H1 (cell line): ENCODE measurements at regions not wholly inside any gene's neighbourhood (a gene's known extent, or its start where the extent isn't known, plus 50 kb on each side); places are given as distances from the start of the nearest gene placed in this dataset.

ENCODE experiments used
- CTCF ChIA-PET: fragments of 300-600 bp; sonication (Branson Sonifier 250); formaldehyde crosslinking; loops from one replicate; lab custom pipeline; 2021; ENCODE audit not compliant: partially characterized antibody; lab: Charles Lee
- POLR2A ChIA-PET: fragments of 300-600 bp; sonication (Branson Sonifier 250); formaldehyde crosslinking; loops from one replicate; lab custom pipeline; 2021; ENCODE audit warnings: inconsistent platforms; ENCODE audit not compliant: partially characterized antibody; lab: Charles Lee
- DNase-seq, 2 experiments: peaks; one replicate each; pipeline versions ENCODE4 v3.0.0 to v3.0.0-alpha.2; 2010 to 2022; ENCODE audit warnings: low spot score in 2 of 2, low read depth in 1 of 2, mixed read lengths in 1 of 2
- FAIRE-seq: peaks from 2 replicates; lab custom pipeline; 2011; peaks lifted over from hg19 to GRCh38; lab: Jason Lieb, UNC
- H2AFZ ChIP-seq: 2 replicates; pipeline ENCODE4 v1.8.1; 2012; ENCODE audit warnings: low read length, inconsistent platforms
- H2AK5ac ChIP-seq: 2 replicates; pipeline ENCODE4 v1.6.1; 2013; ENCODE audit warnings: low read depth, low read length
- H2BK120ac ChIP-seq: replicated peaks from 2 replicates; pipeline ENCODE3; 2013; ENCODE audit warnings: low read depth, low read length, inconsistent platforms
- H2BK12ac ChIP-seq: 2 replicates; pipeline ENCODE4 v1.6.1; 2013; ENCODE audit warnings: low read depth, low read length
- H2BK15ac ChIP-seq: 2 replicates; pipeline ENCODE4 v1.6.1; 2013; ENCODE audit warnings: low read length
- H2BK20ac ChIP-seq: 2 replicates; pipeline ENCODE4 v1.6.1; 2013; ENCODE audit warnings: low read length
- H2BK5ac ChIP-seq: 2 replicates; pipeline ENCODE4 v1.6.1; 2013; ENCODE audit warnings: low read depth, low read length
- H3K14ac ChIP-seq: 2 replicates; pipeline ENCODE4 v1.6.1; 2013; ENCODE audit warnings: inconsistent platforms; ENCODE audit not compliant: insufficient read length
- H3K18ac ChIP-seq: 2 replicates; pipeline ENCODE4 v1.6.1; 2013; ENCODE audit warnings: low read length; ENCODE audit errors: extremely low read depth
- H3K23ac ChIP-seq: 2 replicates; pipeline ENCODE4 v1.6.1; 2013; ENCODE audit warnings: inconsistent platforms; ENCODE audit not compliant: insufficient read length
- H3K23me2 ChIP-seq: 2 replicates; pipeline ENCODE4 v1.6.1; 2013; ENCODE audit warnings: low read depth, low read length
- H3K27ac ChIP-seq: 2 replicates; pipeline ENCODE4 v1.6.1; 2011; ENCODE audit warnings: low read depth, low read length, inconsistent platforms
- H3K27me3 ChIP-seq, 4 experiments: replicated peaks in 1 of 4; 1 replicate in 1 of 4; 2 replicates in 3 of 4; pipeline versions ENCODE4 v1.6.1 to v1.8.1; 2011 to 2013; ENCODE audit warnings: low read length in 3 of 4, mild to moderate bottlenecking in 3 of 4, inconsistent platforms in 2 of 4, mixed read lengths in 2 of 4, moderate library complexity in 1 of 4; ENCODE audit not compliant: control insufficient read depth in 3 of 4, insufficient read depth in 3 of 4; ENCODE audit errors: extremely low read depth in 1 of 4
- H3K36me3 ChIP-seq, 4 experiments: 2 replicates each; pipeline versions ENCODE4 v1.6.1 to v1.8.1; 2011 to 2013; ENCODE audit warnings: mild to moderate bottlenecking in 4 of 4, low read length in 3 of 4, moderate library complexity in 2 of 4, control low read depth in 1 of 4, inconsistent platforms in 1 of 4; ENCODE audit not compliant: insufficient read depth in 4 of 4, control insufficient read depth in 2 of 4
- H3K4ac ChIP-seq: replicated peaks from 2 replicates; pipeline ENCODE3; 2013; ENCODE audit warnings: low read length, low read depth, mixed read lengths, inconsistent platforms; ENCODE audit not compliant: insufficient read length
- H3K4me1 ChIP-seq, 4 experiments: replicated peaks in 1 of 4; 1 replicate in 1 of 4; 2 replicates in 3 of 4; pipeline versions ENCODE4 v1.6.1 to v1.8.1; 2011 to 2013; ENCODE audit warnings: low read length in 3 of 4, inconsistent platforms in 2 of 4, mixed read lengths in 1 of 4; ENCODE audit not compliant: insufficient read depth in 4 of 4, control insufficient read depth in 3 of 4
- H3K4me2 ChIP-seq, 2 experiments: 2 replicates each; pipeline versions ENCODE4 v1.6.1 to v1.8.1; 2011 to 2013; ENCODE audit warnings: low read depth in 2 of 2, low read length in 2 of 2, control low read depth in 1 of 2, inconsistent platforms in 1 of 2, mild to moderate bottlenecking in 1 of 2; ENCODE audit not compliant: insufficient read depth in 1 of 2
- H3K4me3 ChIP-seq, 4 experiments: fragments of 200-600, 300-600 bp in 1 of 4; sonication (generic), shearing (Covaris generic), sonication (Bioruptor Twin) in 1 of 4; 2 replicates each; pipeline versions ENCODE4 v1.5.1 to v1.8.1; 2011 to 2016; ENCODE audit warnings: low read length in 4 of 4, low read depth in 3 of 4, control low read depth in 2 of 4, inconsistent platforms in 2 of 4, mild to moderate bottlenecking in 2 of 4, mixed read lengths in 1 of 4, moderate library complexity in 1 of 4; ENCODE audit not compliant: insufficient read depth in 2 of 4; ENCODE audit errors: extremely low read depth in 1 of 4
- H3K56ac ChIP-seq: replicated peaks from 2 replicates; pipeline ENCODE3; 2013; ENCODE audit warnings: low read depth, mild to moderate bottlenecking, mixed read lengths, low read length, inconsistent platforms; ENCODE audit not compliant: insufficient read length
- H3K79me1 ChIP-seq: 2 replicates; pipeline ENCODE4 v1.6.1; 2013; ENCODE audit warnings: low read depth, low read length, control low read depth
- H3K79me2 ChIP-seq, 2 experiments: 2 replicates each; pipeline versions ENCODE4 v1.6.1 to v1.8.1; 2012 to 2013; ENCODE audit warnings: low read length in 2 of 2, mild to moderate bottlenecking in 2 of 2, inconsistent platforms in 1 of 2; ENCODE audit not compliant: insufficient read depth in 2 of 2, control insufficient read depth in 1 of 2
- H3K9ac ChIP-seq, 4 experiments: replicated peaks in 1 of 4; 1 replicate in 1 of 4; 2 replicates in 3 of 4; pipeline versions ENCODE4 v1.6.1 to v1.8.1; 2011 to 2013; ENCODE audit warnings: low read depth in 3 of 4, low read length in 3 of 4, control low read depth in 2 of 4, mild to moderate bottlenecking in 2 of 4, moderate library complexity in 2 of 4, inconsistent platforms in 1 of 4; ENCODE audit errors: extremely low read depth in 1 of 4
- H3K9me3 ChIP-seq, 2 experiments: 2 replicates each; pipeline versions ENCODE4 v1.6.1 to v1.8.1; 2012 to 2013; ENCODE audit warnings: mild to moderate bottlenecking in 2 of 2, moderate library complexity in 2 of 2, control low read depth in 1 of 2, inconsistent platforms in 1 of 2, low read depth in 1 of 2, low read length in 1 of 2, mixed read lengths in 1 of 2; ENCODE audit not compliant: insufficient read depth in 2 of 2
- H4K20me1 ChIP-seq, 2 experiments: replicated peaks in 1 of 2; 2 replicates each; pipeline versions ENCODE3 to v1.8.1; 2011 to 2013; ENCODE audit warnings: inconsistent platforms in 2 of 2, low read length in 2 of 2, mild to moderate bottlenecking in 1 of 2; ENCODE audit not compliant: insufficient read depth in 2 of 2, control insufficient read depth in 1 of 2
- H4K5ac ChIP-seq: 2 replicates; pipeline ENCODE4 v1.6.1; 2013; ENCODE audit warnings: low read length, low read depth, mixed read lengths, inconsistent platforms; ENCODE audit not compliant: insufficient read length
- H4K8ac ChIP-seq: 2 replicates; pipeline ENCODE4 v1.8.0; 2013; ENCODE audit warnings: mild to moderate bottlenecking, moderate library complexity, low read length, inconsistent platforms; ENCODE audit not compliant: insufficient read depth; ENCODE audit errors: extremely low read depth
- H4K91ac ChIP-seq: replicated peaks from 2 replicates; pipeline ENCODE3; 2013; ENCODE audit warnings: low read length, mixed read lengths, inconsistent platforms; ENCODE audit not compliant: insufficient read length
- ASH2L ChIP-seq: fragments of 200-600, 300-600 bp; sonication (generic); IDR thresholded peaks from one replicate; pipeline ENCODE4 v1.7.1; 2017; ENCODE audit warnings: low read length
- CTBP2 ChIP-seq: IDR thresholded peaks from 2 replicates; pipeline ENCODE4 v1.7.0; 2011; ENCODE audit warnings: borderline replicate concordance, mild to moderate bottlenecking, moderate library complexity, mixed read lengths, low read length; ENCODE audit not compliant: insufficient read depth, insufficient read length
- GTF2F1 ChIP-seq: IDR thresholded peaks from 2 replicates; pipeline ENCODE4 v1.6.1; 2012; ENCODE audit warnings: low read depth, low read length, improper control_type of control experiment, borderline replicate concordance
- KDM4A ChIP-seq: IDR thresholded peaks from one replicate; pipeline ENCODE4 v1.7.1; 2012; ENCODE audit warnings: low read depth, mild to moderate bottlenecking, moderate library complexity, low read length, inconsistent platforms; ENCODE audit not compliant: severe bottlenecking
- KDM5A ChIP-seq: fragments of 200-600 bp; IDR thresholded peaks from 2 replicates; pipeline ENCODE4 v1.7.1; 2012; ENCODE audit warnings: mild to moderate bottlenecking, low read length, inconsistent platforms, mixed read lengths
- NRF1 ChIP-seq: IDR thresholded peaks from 2 replicates; pipeline ENCODE4 v1.6.1; 2011; ENCODE audit warnings: mild to moderate bottlenecking, low read depth, low read length, improper control_type of control experiment
- RFX5 ChIP-seq: IDR thresholded peaks from 2 replicates; pipeline ENCODE4 v1.6.1; 2011; ENCODE audit warnings: low read depth, low read length, improper control_type of control experiment, borderline replicate concordance
- SP2 ChIP-seq: IDR thresholded peaks from 2 replicates; pipeline ENCODE4 v1.6.1; 2012; ENCODE audit warnings: mild to moderate bottlenecking, low read length, inconsistent platforms
- SUZ12 ChIP-seq: fragments of 200-600 bp; sonication (generic); IDR thresholded peaks from 2 replicates; pipeline ENCODE4 v1.6.1; 2012; ENCODE audit warnings: mild to moderate bottlenecking, inconsistent platforms, low read length, moderate library complexity, mixed read lengths
- TAF1 ChIP-seq: IDR thresholded peaks from 2 replicates; pipeline ENCODE4 v1.6.1; 2011; ENCODE audit warnings: mild to moderate bottlenecking, low read depth, low read length
- TBP ChIP-seq: IDR thresholded peaks from 2 replicates; pipeline ENCODE4 v1.6.1; 2011; ENCODE audit warnings: low read depth, low read length, improper control_type of control experiment
- WGBS, 2 experiments: shearing (Covaris generic) in 1 of 2; methylation state at CpG; one replicate each; pipeline versions ENCODE4 v1.1.6 to v1.1.7; 2013 to 2015; ENCODE audit warnings: low lambda C conversion rate in 2 of 2, mixed read lengths in 2 of 2, inconsistent platforms in 1 of 2, low coverage in 1 of 2, missing lambda C conversion rate in 1 of 2; ENCODE audit not compliant: insufficient replicate concordance in 2 of 2, insufficient coverage in 1 of 2, insufficient read length in 1 of 2; ENCODE audit errors: extremely low coverage in 1 of 2, missing lambda C conversion rate in 1 of 2; 5-methylcytosine and 5-hydroxymethylcytosine counted together
- TF ChIP-seq, protein P1 (sequence below): IDR thresholded peaks from 2 replicates; pipeline ENCODE4 v1.6.1; 2012; ENCODE audit warnings: low read length, inconsistent platforms
- TF ChIP-seq, protein P2 (sequence below): IDR thresholded peaks from 2 replicates; pipeline ENCODE4 v1.6.1; 2012; ENCODE audit warnings: inconsistent platforms

DNA sequence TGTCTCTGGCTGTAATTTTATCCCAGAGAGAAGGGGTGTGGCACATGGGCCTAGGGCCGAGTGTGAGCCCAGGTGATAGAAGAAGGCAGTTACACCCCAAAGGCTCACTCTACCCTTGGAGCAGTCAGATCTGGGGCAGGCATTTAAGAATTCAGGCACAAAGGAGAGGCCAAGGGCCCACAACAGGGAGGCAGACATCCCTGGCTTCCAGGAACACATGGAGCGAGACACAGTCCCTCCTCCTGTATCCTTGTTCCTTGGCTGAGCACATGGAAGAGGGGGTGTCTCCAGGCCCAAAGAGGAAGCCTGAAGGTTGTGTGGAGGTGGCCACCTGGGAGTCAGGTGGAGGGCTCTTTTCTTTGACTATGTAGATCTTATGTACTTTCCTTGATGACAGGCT, 286.2 kb downstream of the RPS24 start:
- no peaks in the 10 kb centered on the region for H3K36me3 ChIP-seq
- H3K9ac ChIP-seq, result no peak overlapping the region
- H3K9me3 ChIP-seq, result no peaks in the 10 kb centered on the region
- H3K4me1 ChIP-seq, result no peaks in the 10 kb centered on the region; a peak in 1 of 7 replicates
- no peak overlapping the region for H3K4ac ChIP-seq
- H3K14ac ChIP-seq, result no peak overlapping the region
- no peak overlapping the region for H3K18ac ChIP-seq
- POLR2A ChIA-PET, result no interaction called here
- H3K79me1 ChIP-seq, result no peaks in the 10 kb centered on the region
- no peak overlapping the region for H3K23ac ChIP-seq
- no peak overlapping the region for H4K5ac ChIP-seq
- no peak overlapping the region for H4K8ac ChIP-seq
- H2BK5ac ChIP-seq, result no peak overlapping the region
- no peaks in the 10 kb centered on the region for H3K27me3 ChIP-seq
- H3K23me2 ChIP-seq, result no peaks in the 10 kb centered on the region
- H2BK120ac ChIP-seq, result no peak overlapping the region
- no peak overlapping the region for H3K27ac ChIP-seq
- DNase-seq, result no peak
- no peak overlapping the region for H3K56ac ChIP-seq
- FAIRE-seq, result no peak
- H2BK20ac ChIP-seq, result no peak overlapping the region
- TF ChIP-seq ASH2L (no peak), TBP (no peak), RFX5 (no peak), NRF1 (no peak), CTBP2 (no peak), TAF1 (no peak), GTF2F1 (no peak), SUZ12 (no peak), KDM4A (no peak), SP2 (no peak), KDM5A (no peak)
- TF ChIP-seq, protein P1, sequence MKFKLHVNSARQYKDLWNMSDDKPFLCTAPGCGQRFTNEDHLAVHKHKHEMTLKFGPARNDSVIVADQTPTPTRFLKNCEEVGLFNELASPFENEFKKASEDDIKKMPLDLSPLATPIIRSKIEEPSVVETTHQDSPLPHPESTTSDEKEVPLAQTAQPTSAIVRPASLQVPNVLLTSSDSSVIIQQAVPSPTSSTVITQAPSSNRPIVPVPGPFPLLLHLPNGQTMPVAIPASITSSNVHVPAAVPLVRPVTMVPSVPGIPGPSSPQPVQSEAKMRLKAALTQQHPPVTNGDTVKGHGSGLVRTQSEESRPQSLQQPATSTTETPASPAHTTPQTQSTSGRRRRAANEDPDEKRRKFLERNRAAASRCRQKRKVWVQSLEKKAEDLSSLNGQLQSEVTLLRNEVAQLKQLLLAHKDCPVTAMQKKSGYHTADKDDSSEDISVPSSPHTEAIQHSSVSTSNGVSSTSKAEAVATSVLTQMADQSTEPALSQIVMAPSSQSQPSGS, result no peak
- TF ChIP-seq, protein P2, sequence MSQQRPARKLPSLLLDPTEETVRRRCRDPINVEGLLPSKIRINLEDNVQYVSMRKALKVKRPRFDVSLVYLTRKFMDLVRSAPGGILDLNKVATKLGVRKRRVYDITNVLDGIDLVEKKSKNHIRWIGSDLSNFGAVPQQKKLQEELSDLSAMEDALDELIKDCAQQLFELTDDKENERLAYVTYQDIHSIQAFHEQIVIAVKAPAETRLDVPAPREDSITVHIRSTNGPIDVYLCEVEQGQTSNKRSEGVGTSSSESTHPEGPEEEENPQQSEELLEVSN, result no peak
- no peak overlapping the region for H3K4me2 ChIP-seq
- no peak overlapping the region for H3K4me3 ChIP-seq
- H3K79me2 ChIP-seq, result no peaks in the 10 kb centered on the region
- H4K91ac ChIP-seq, result no peak overlapping the region
- 87% methylated on average over 2 of the region's 2 CpGs; no CpG with 5 or more reads in 1 of the 2 experiments for WGBS, 2 experiments
- H2BK15ac ChIP-seq, result no peak overlapping the region
- no peak overlapping the region for H2AK5ac ChIP-seq
- H2BK12ac ChIP-seq, result 0 out of 2 replicates have a peak overlapping the region, but pooled peaks have one; percentile 17
- CTCF ChIA-PET, result interaction anchor here (0.8 kb wide), 1 partner anchor 291 kb away, joined by 3 read pairs; no protein-coding TSS in a partner anchor
- H2AFZ ChIP-seq, result no peak overlapping the region
- no peaks in the 10 kb centered on the region for H4K20me1 ChIP-seq
